Hepatocyte (in vitro differentiated cells): ENCODE measurements at regions not wholly inside any gene's neighbourhood (a gene's known extent, or its start where the extent isn't known, plus 50 kb on each side); places are given as distances from the start of the nearest gene placed in this dataset.
"Not testable (repeated sequence)": the region's sequence is repeated elsewhere in the genome, so short reads cannot be mapped to it uniquely, and the experiment has no call there.

ENCODE experiments used
- DNase-seq: peaks from one replicate; pipeline ENCODE4 v3.0.0-alpha.2; 2016; ENCODE audit warnings: low spot score
- H2AFZ ChIP-seq: fragments of 200-600 bp; sonication (generic); 2 replicates; pipeline ENCODE4 v1.6.0; 2016; ENCODE audit warnings: antibody characterized with exemption, mild to moderate bottlenecking
- H3K27ac ChIP-seq: fragments of 200-600 bp; sonication (generic); 2 replicates; pipeline ENCODE4 v1.5.1; 2016; ENCODE audit warnings: mild to moderate bottlenecking
- H3K27me3 ChIP-seq: fragments of 200-600 bp; sonication (generic); 2 replicates; pipeline ENCODE4 v1.6.1; 2016
- H3K36me3 ChIP-seq: fragments of 200-600 bp; sonication (generic); replicated peaks from 2 replicates; pipeline ENCODE4 v1.5.1; 2016; ENCODE audit warnings: low read depth; ENCODE audit not compliant: insufficient read depth
- H3K4me1 ChIP-seq: fragments of 200-600 bp; sonication (generic); 2 replicates; pipeline ENCODE4 v1.5.1; 2016; ENCODE audit warnings: mild to moderate bottlenecking, moderate library complexity; ENCODE audit not compliant: insufficient read depth
- H3K4me2 ChIP-seq: fragments of 200-600 bp; sonication (generic); 2 replicates; pipeline ENCODE4 v1.6.0; 2016
- H3K4me3 ChIP-seq: fragments of 200-600 bp; sonication (generic); 2 replicates; pipeline ENCODE4 v1.5.1; 2016; ENCODE audit warnings: mild to moderate bottlenecking
- H3K79me2 ChIP-seq: fragments of 200-600 bp; sonication (generic); 2 replicates; pipeline ENCODE4 v1.6.0; 2017; ENCODE audit warnings: mild to moderate bottlenecking
- H3K9me2 ChIP-seq: fragments of 200-600 bp; sonication (generic); replicated peaks from 2 replicates; pipeline ENCODE4 v1.6.0; 2017; ENCODE audit warnings: mild to moderate bottlenecking; ENCODE audit not compliant: insufficient read depth
- H3K9me3 ChIP-seq: fragments of 200-600 bp; sonication (generic); 2 replicates; pipeline ENCODE4 v1.5.1; 2016; ENCODE audit warnings: low read depth, mild to moderate bottlenecking
- H4K20me1 ChIP-seq: fragments of 200-600 bp; sonication (generic); 2 replicates; pipeline ENCODE4 v1.6.0; 2016; ENCODE audit warnings: mild to moderate bottlenecking; ENCODE audit not compliant: insufficient read depth, poor library complexity, severe bottlenecking
- EZH2 ChIP-seq: fragments of 200-600 bp; sonication (generic); IDR thresholded peaks from 2 replicates; pipeline ENCODE4 v1.6.1; 2016; ENCODE audit warnings: antibody characterized with exemption, mild to moderate bottlenecking, borderline replicate concordance
- EZH2phosphoT487 ChIP-seq: fragments of 200-600 bp; sonication (generic); IDR thresholded peaks from one replicate; pipeline ENCODE4 v1.6.1; 2018; ENCODE audit warnings: antibody characterized with exemption, mild to moderate bottlenecking, low read depth, moderate library complexity; ENCODE audit not compliant: unreplicated experiment, severe bottlenecking
- WGBS: methylation state at CpG from one replicate; pipeline ENCODE4 v1.1.6; 2016; ENCODE audit warnings: low lambda C conversion rate; ENCODE audit errors: missing lambda C conversion rate; 5-methylcytosine and 5-hydroxymethylcytosine counted together
- TF ChIP-seq, protein P1 (sequence below): fragments of 200-600 bp; sonication (generic); IDR thresholded peaks from 2 replicates; pipeline ENCODE4 v1.5.1; 2016; ENCODE audit warnings: antibody characterized with exemption, mild to moderate bottlenecking; ENCODE audit not compliant: poor library complexity

DNA sequence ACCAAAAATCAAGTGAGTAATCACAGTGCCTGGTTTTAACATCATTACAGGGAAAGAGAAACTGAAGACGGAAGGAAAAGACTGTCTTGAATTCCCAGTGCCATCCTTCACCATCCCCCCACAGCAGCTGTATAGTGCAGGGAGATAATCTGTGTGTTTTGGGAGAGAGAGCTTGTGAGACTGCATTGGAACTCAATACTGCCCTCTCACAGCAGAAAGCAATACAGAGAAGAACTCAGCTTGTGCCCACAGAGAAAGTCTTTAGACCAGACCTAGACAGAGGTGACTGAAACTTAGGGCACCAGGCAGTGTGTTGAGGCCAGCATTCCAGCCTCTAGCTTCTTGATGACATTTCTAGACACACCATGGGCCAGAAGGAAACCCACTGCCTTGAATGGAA lies 754.7 kb upstream of the CDH6 start:
- TF ChIP-seq EZH2 (no peak), EZH2phosphoT487 (no peak)
- TF ChIP-seq, protein P1, sequence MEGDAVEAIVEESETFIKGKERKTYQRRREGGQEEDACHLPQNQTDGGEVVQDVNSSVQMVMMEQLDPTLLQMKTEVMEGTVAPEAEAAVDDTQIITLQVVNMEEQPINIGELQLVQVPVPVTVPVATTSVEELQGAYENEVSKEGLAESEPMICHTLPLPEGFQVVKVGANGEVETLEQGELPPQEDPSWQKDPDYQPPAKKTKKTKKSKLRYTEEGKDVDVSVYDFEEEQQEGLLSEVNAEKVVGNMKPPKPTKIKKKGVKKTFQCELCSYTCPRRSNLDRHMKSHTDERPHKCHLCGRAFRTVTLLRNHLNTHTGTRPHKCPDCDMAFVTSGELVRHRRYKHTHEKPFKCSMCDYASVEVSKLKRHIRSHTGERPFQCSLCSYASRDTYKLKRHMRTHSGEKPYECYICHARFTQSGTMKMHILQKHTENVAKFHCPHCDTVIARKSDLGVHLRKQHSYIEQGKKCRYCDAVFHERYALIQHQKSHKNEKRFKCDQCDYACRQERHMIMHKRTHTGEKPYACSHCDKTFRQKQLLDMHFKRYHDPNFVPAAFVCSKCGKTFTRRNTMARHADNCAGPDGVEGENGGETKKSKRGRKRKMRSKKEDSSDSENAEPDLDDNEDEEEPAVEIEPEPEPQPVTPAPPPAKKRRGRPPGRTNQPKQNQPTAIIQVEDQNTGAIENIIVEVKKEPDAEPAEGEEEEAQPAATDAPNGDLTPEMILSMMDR: no peak
- Histone ChIP-seq H3K36me3 (no peaks in the 10 kb centered on the region), H3K9me3 (no peaks in the 10 kb centered on the region), H4K20me1 (no peaks in the 10 kb centered on the region), H2AFZ (no peak overlapping the region), H3K4me3 (no peak overlapping the region), H3K79me2 (no peaks in the 10 kb centered on the region), H3K27me3 (no peaks in the 10 kb centered on the region), H3K4me2 (no peak overlapping the region), H3K4me1 (no peaks in the 10 kb centered on the region), H3K9me2 (no peaks in the 10 kb centered on the region), H3K27ac (no peak overlapping the region)
- WGBS: 42% methylated on average over 1 of the region's 1 CpG
- DNase-seq: no peak

DNA sequence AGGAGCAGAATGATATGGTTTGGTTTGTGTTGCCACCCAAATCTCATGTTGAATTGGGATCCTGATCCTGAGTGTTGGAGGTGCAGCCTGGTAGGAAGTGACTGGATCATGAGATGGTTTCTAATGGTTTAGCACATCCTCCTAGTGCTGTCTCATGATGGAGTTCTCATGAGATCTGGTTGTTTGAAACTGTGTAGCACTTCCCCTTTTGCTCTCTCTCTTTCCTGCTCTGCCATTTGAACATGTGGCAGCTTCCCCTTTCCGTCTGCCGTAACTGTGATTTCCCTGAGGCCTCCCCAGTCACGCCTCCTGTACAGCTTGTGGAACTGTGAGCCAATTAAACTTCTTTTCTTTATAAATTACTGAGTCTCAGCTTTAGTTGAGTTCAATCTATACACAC lies 756.8 kb upstream of the CDH6 start:
- Histone ChIP-seq H3K27ac (no peak overlapping the region), H3K79me2 (no peaks in the 10 kb centered on the region), H3K4me2 (no peak overlapping the region), H2AFZ (no peak overlapping the region), H3K36me3 (no peaks in the 10 kb centered on the region), H3K9me2 (no peaks in the 10 kb centered on the region), H4K20me1 (no peaks in the 10 kb centered on the region), H3K27me3 (no peaks in the 10 kb centered on the region), H3K4me1 (no peaks in the 10 kb centered on the region), H3K4me3 (no peak overlapping the region), H3K9me3 (no peaks in the 10 kb centered on the region)
- WGBS: 89% methylated on average over 3 of the region's 3 CpGs
- TF ChIP-seq EZH2 (no peak), EZH2phosphoT487 (no peak)
- TF ChIP-seq, protein P1: no peak
- no peak for DNase-seq

DNA sequence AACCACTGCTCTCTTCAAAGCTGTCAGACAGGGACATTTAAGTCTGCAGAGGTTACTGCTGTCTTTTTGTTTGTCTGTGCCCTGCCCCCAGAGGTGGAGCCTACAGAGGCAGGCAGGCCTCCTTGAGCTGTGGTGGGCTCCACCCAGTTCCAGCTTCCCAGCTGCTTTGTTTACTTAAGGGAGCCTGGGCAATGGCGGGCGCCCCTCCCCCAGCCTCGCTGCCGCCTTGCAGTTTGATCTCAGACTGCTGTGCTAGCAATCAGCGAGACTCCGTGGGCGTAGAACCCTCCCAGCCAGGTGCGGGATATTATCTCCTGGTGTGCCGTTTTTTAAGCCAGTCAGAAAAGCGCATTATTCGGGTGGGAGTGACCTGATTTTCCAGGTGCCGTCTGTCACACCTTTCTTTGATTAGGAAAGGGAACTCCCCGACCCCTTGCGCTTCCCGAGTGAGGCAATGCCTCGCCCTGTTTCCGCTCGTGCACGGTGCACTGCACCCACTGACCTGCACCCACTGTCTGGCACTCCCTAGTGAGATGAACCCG lies 764.5 kb upstream of the CDH6 start:
- Histone ChIP-seq H3K4me2 (peak overlapping the region; percentile 68), H2AFZ (peak overlapping the region; percentile 63)
- WGBS: 44% methylated on average over 20 of the region's 20 CpGs

DNA sequence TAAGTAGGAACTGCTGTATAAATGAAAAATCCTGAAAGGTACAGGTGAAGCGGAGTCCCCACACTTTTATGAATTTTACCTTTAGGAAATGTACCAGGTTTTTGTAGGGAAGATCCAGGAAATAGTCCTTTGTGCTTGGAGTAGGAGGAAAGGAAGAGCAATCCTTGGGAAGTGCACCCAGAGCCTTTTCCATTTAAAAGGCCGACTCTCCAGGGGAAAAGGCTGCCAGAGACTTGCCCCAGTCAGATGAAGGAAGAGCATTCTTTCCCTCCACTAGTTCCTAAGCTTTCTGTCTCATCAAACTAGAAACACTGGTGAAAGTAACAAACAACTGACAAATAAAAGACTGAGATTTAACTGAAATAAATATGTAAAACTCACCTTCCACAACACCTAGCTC lies 779.4 kb upstream of the CDH6 start:
- DNase-seq: no peak
- Histone ChIP-seq H3K36me3 (no peaks in the 10 kb centered on the region), H3K27me3 (no peaks in the 10 kb centered on the region), H3K4me2 (no peak overlapping the region), H3K9me3 (no peaks in the 10 kb centered on the region), H3K4me1 (no peaks in the 10 kb centered on the region), H3K27ac (no peak overlapping the region), H3K4me3 (no peak overlapping the region), H3K79me2 (no peaks in the 10 kb centered on the region), H2AFZ (no peak overlapping the region), H3K9me2 (no peaks in the 10 kb centered on the region), H4K20me1 (no peaks in the 10 kb centered on the region)
- 79% methylated on average over 2 of the region's 2 CpGs for WGBS
- TF ChIP-seq EZH2phosphoT487 (no peak), EZH2 (no peak)
- TF ChIP-seq, protein P1: no peak

More for the DNA sequence above, 764.5 kb upstream of the CDH6 start:
- not testable (repeated sequence) for H3K9me3 ChIP-seq, H3K79me2 ChIP-seq, H3K4me1 ChIP-seq, H3K27ac ChIP-seq, H3K36me3 ChIP-seq, H3K27me3 ChIP-seq, H4K20me1 ChIP-seq, H3K9me2 ChIP-seq, H3K4me3 ChIP-seq
- peak; percentile 4 for DNase-seq
